Duodenal mucosa (tissue), 2 donors: ENCODE measurements at regions not wholly inside any gene's neighbourhood (a gene's known extent, or its start where the extent isn't known, plus 50 kb on each side); places are given as distances from the start of the nearest gene placed in this dataset.
"Not testable (repeated sequence)": the region's sequence is repeated elsewhere in the genome, so short reads cannot be mapped to it uniquely, and the experiment has no call there.

ENCODE experiments used
- H3K27ac ChIP-seq: one replicate; pipeline ENCODE4 v1.7.0; 2013; ENCODE audit warnings: low read depth, low read length
- H3K27me3 ChIP-seq, 2 donors: one replicate each; pipeline ENCODE4 v1.7.0; 2013; ENCODE audit warnings: low read length in 2 of 2, control low read depth in 1 of 2; ENCODE audit not compliant: insufficient read depth in 2 of 2, control insufficient read depth in 1 of 2
- H3K36me3 ChIP-seq, 2 donors: one replicate each; pipeline ENCODE4 v1.7.0; 2013; ENCODE audit warnings: low read length in 2 of 2, control low read depth in 1 of 2; ENCODE audit not compliant: insufficient read depth in 2 of 2, control insufficient read depth in 1 of 2
- H3K4me1 ChIP-seq, 2 donors: one replicate each; pipeline ENCODE4 v1.7.0; 2013; ENCODE audit warnings: low read length in 2 of 2, control low read depth in 1 of 2; ENCODE audit not compliant: insufficient read depth in 2 of 2, control insufficient read depth in 1 of 2
- H3K4me3 ChIP-seq, 2 donors: one replicate each; pipeline ENCODE4 v1.7.0; 2013; ENCODE audit warnings: low read length in 2 of 2, low read depth in 1 of 2
- H3K9ac ChIP-seq, 2 donors: one replicate each; pipeline ENCODE4 v1.7.0; 2013; ENCODE audit warnings: low read length in 2 of 2, low read depth in 1 of 2
- H3K9me3 ChIP-seq, 2 donors: one replicate each; pipeline ENCODE4 v1.7.0; 2013; ENCODE audit warnings: low read length in 2 of 2, control low read depth in 1 of 2; ENCODE audit not compliant: control insufficient read depth in 1 of 2

- Histone ChIP-seq H3K4me3 (no peak overlapping the region), H3K27me3 (no peaks in the 10 kb centered on the region), H3K36me3 (no peaks in the 10 kb centered on the region), H3K4me1 (peaks cover 0 to 4% of the 10 kb centered on the region in 2 donors), H3K9me3 (no peaks in the 10 kb centered on the region), H3K9ac (no peak overlapping the region), H3K27ac (no peak overlapping the region)
These were observed 179.4 kb downstream of the NRN1 start for GRCh38 chr6:5827056-5827904.

- H3K36me3 ChIP-seq, H3K9ac ChIP-seq, H3K9me3 ChIP-seq, H3K27ac ChIP-seq, H3K27me3 ChIP-seq, H3K4me3 ChIP-seq: not testable (repeated sequence)
- peaks cover 0 to 10% of the 10 kb centered on the region in 2 donors for H3K4me1 ChIP-seq
These were observed 182.2 kb downstream of the NRN1 start for GRCh38 chr6:5824382-5824983.
